A673 (cell line): ENCODE measurements at regions not wholly inside any gene's neighbourhood (a gene's known extent, or its start where the extent isn't known, plus 50 kb on each side); places are given as distances from the start of the nearest gene placed in this dataset.

Source experiments
- BruUV-seq: library from RNA; stranded (reverse); fragments of 400-500 nt; replicated peaks from 2 replicates; lab custom pipeline; 2021; lab: Mats Ljungman, UMichigan
- CTCF ChIA-PET: fragments of 300-600 bp; sonication (Branson Sonifier 250); formaldehyde crosslinking; loops from one replicate; lab custom pipeline; 2022; ENCODE audit warnings: antibody characterized with exemption; lab: Charles Lee
- POLR2A ChIA-PET: fragments of 300-600 bp; sonication (Branson Sonifier 250); formaldehyde crosslinking; loops from one replicate; lab custom pipeline; 2022; ENCODE audit warnings: antibody characterized with exemption; ENCODE audit not compliant: low non-redundant PET; lab: Charles Lee
- DNase-seq: peaks from one replicate; pipeline ENCODE4 v3.0.0-alpha.2; 2015; ENCODE audit warnings: low spot score
- H3K27ac ChIP-seq: fragments of 200-600 bp; sonication (generic); 2 replicates; pipeline ENCODE4 v1.5.1; 2016; ENCODE audit warnings: mixed run types, low read depth, mild to moderate bottlenecking, mixed read lengths, antibody characterized with exemption, low read length; ENCODE audit not compliant: poor library complexity, severe bottlenecking
- H3K27me3 ChIP-seq: fragments of 200-600 bp; sonication (generic); replicated peaks from 2 replicates; pipeline ENCODE4 v1.6.1; 2017; ENCODE audit warnings: mixed run types, low read depth, mild to moderate bottlenecking, mixed read lengths, antibody characterized with exemption, low read length; ENCODE audit not compliant: insufficient read depth, poor library complexity
- H3K36me3 ChIP-seq: fragments of 200-600 bp; sonication (generic); 2 replicates; pipeline ENCODE4 v1.6.1; 2016; ENCODE audit warnings: mixed run types, mild to moderate bottlenecking, mixed read lengths, antibody characterized with exemption, low read length; ENCODE audit not compliant: insufficient read depth, poor library complexity, severe bottlenecking
- H3K4me1 ChIP-seq: fragments of 200-600 bp; sonication (generic); 2 replicates; pipeline ENCODE4 v1.6.1; 2017; ENCODE audit warnings: mixed run types, mild to moderate bottlenecking, mixed read lengths, antibody characterized with exemption, low read length; ENCODE audit not compliant: insufficient read depth, poor library complexity, severe bottlenecking
- H3K4me3 ChIP-seq: fragments of 200-600 bp; sonication (generic); 2 replicates; pipeline ENCODE4 v1.5.1; 2016; ENCODE audit warnings: low read depth, mixed run types, mild to moderate bottlenecking, mixed read lengths, low read length; ENCODE audit not compliant: poor library complexity, severe bottlenecking
- H3K9me3 ChIP-seq: fragments of 200-600 bp; sonication (generic); 2 replicates; pipeline ENCODE4 v1.6.1; 2016; ENCODE audit warnings: mixed run types, low read depth, mild to moderate bottlenecking, mixed read lengths, antibody characterized with exemption, low read length; ENCODE audit not compliant: poor library complexity, severe bottlenecking
- CTCF ChIP-seq: fragments of 300-800, 200-600 bp; sonication (generic); conservative IDR thresholded peaks from 2 replicates; pipeline ENCODE4 v1.5.1; 2017; ENCODE audit warnings: low read depth, mild to moderate bottlenecking, antibody characterized with exemption, low read length, moderate library complexity, mixed read lengths
- EZH2 ChIP-seq: fragments of 200-600 bp; sonication (generic); IDR thresholded peaks from 2 replicates; pipeline ENCODE4 v1.6.1; 2017; ENCODE audit warnings: borderline replicate concordance, low read depth, mild to moderate bottlenecking, mixed read lengths, antibody characterized with exemption, low read length; ENCODE audit not compliant: poor library complexity, severe bottlenecking
- intact Hi-C: fragments of 100-400 bp; cut with micrococcal nuclease; formaldehyde crosslinking; loops from one replicate; pipeline ENCODE4 v1.10.0; 2022; ENCODE audit not compliant: unreplicated experiment

- Histone ChIP-seq H3K27me3 (no peaks in the 10 kb centered on the region), H3K4me3 (no peak overlapping the region), H3K4me1 (no peaks in the 10 kb centered on the region), H3K36me3 (no peaks in the 10 kb centered on the region), H3K9me3 (no peaks in the 10 kb centered on the region), H3K27ac (no peak overlapping the region)
- DNase-seq: no peak
- ChIA-PET CTCF (no interaction called here), POLR2A (no interaction called here)
- intact Hi-C loops: no loop called here
- TF ChIP-seq EZH2 (no peak), CTCF (no peak)
- BruUV-seq: no TSS peak
Observed at GRCh38 chr16:6157806-6158205, 1060.2 kb upstream of the EEF2KMT start.

GRCh38 chr16:6155271-6155670 is 1057.7 kb upstream of the EEF2KMT start:
- Histone ChIP-seq H3K27me3 (no peaks in the 10 kb centered on the region), H3K27ac (no peak overlapping the region), H3K36me3 (no peaks in the 10 kb centered on the region), H3K4me3 (no peak overlapping the region), H3K4me1 (no peaks in the 10 kb centered on the region), H3K9me3 (no peaks in the 10 kb centered on the region)
- ChIA-PET POLR2A (no interaction called here), CTCF (no interaction called here)
- BruUV-seq: no TSS peak
- intact Hi-C loops: no loop called here
- no peak for DNase-seq
- TF ChIP-seq CTCF: no peak
- TF ChIP-seq EZH2: no peak

GRCh38 chr16:6153901-6154300 is 1056.3 kb upstream of the EEF2KMT start:
- H3K9me3 ChIP-seq: peaks cover 3% of the 10 kb centered on the region
- no peaks in the 10 kb centered on the region for H3K4me1 ChIP-seq
- no peaks in the 10 kb centered on the region for H3K36me3 ChIP-seq
- no TSS peak for BruUV-seq
- ChIA-PET CTCF (no interaction called here), POLR2A (no interaction called here)
- no peak for DNase-seq
- intact Hi-C loops: no loop called here
- no peak overlapping the region for H3K27ac ChIP-seq
- TF ChIP-seq CTCF (no peak), EZH2 (no peak)
- H3K27me3 ChIP-seq: no peaks in the 10 kb centered on the region
- no peak overlapping the region for H3K4me3 ChIP-seq
